Right atrium auricular region (tissue), 2 donors: ENCODE measurements at regions not wholly inside any gene's neighbourhood (a gene's known extent, or its start where the extent isn't known, plus 50 kb on each side); places are given as distances from the start of the nearest gene placed in this dataset.

Experiments
- DNase-seq: peaks from one replicate; pipeline ENCODE4 v3.0.0-alpha.2; 2019; ENCODE audit warnings: low spot score
- H3K27ac ChIP-seq, 2 donors: fragments of 200-600 bp; sonication (generic); 1 replicate in 1 of 2; 2 replicates in 1 of 2; pipeline ENCODE4 v1.5.1; 2016 to 2019
- H3K27me3 ChIP-seq, 2 donors: fragments of 200-600 bp; sonication (generic); one replicate each; pipeline versions ENCODE4 v1.5.1 to v1.6.0; 2017 to 2019
- H3K36me3 ChIP-seq: fragments of 200-600 bp; sonication (generic); one replicate; pipeline ENCODE4 v1.5.1; 2016
- H3K4me1 ChIP-seq, 2 donors: fragments of 200-600 bp; sonication (generic); one replicate each; pipeline versions ENCODE4 v1.5.1 to v1.6.0; 2017 to 2019
- H3K4me3 ChIP-seq, 2 donors: fragments of 200-600 bp; sonication (generic); 1 replicate in 1 of 2; 2 replicates in 1 of 2; pipeline ENCODE4 v1.5.1; 2017 to 2019; ENCODE audit warnings: mild to moderate bottlenecking in 1 of 2, moderate library complexity in 1 of 2
- H3K9me3 ChIP-seq, 2 donors: fragments of 200-600 bp; sonication (generic); one replicate each; pipeline ENCODE4 v1.5.1; 2019
- CTCF ChIP-seq, 2 donors: fragments of 200-600 bp; sonication (generic); IDR thresholded peaks; one replicate each; pipeline ENCODE4 v1.5.1; 2019; ENCODE audit warnings: antibody characterized with exemption in 2 of 2

GRCh38 chr11:119920666-119921387 lies 191.8 kb upstream of the NECTIN1 start:
- Histone ChIP-seq H3K4me3 (no peak overlapping the region), H3K4me1 (no peaks in the 10 kb centered on the region), H3K27ac (no peak overlapping the region), H3K27me3 (no peaks in the 10 kb centered on the region), H3K9me3 (no peaks in the 10 kb centered on the region), H3K36me3 (no peaks in the 10 kb centered on the region)
- no peak for TF ChIP-seq CTCF (IDR thresholded peaks at IDR 0.05)
- no peak for DNase-seq

- TF ChIP-seq CTCF (IDR thresholded peaks at IDR 0.05) = no peak
- Histone ChIP-seq H3K4me1 (no peaks in the 10 kb centered on the region), H3K27me3 (no peaks in the 10 kb centered on the region)
Observed at GRCh38 chr11:119919656-119920055, 190.7 kb upstream of the NECTIN1 start.

GRCh38 chr11:119918347-119918746 lies 189.3 kb upstream of the NECTIN1 start:
- no peak for DNase-seq
- Histone ChIP-seq H3K4me3 (no peak overlapping the region), H3K4me1 (no peaks in the 10 kb centered on the region), H3K36me3 (no peaks in the 10 kb centered on the region), H3K27ac (no peak overlapping the region), H3K27me3 (no peaks in the 10 kb centered on the region), H3K9me3 (no peaks in the 10 kb centered on the region)
- TF ChIP-seq CTCF (IDR thresholded peaks at IDR 0.05) = no peak

More at GRCh38 chr11:119919656-119920055, 190.7 kb upstream of the NECTIN1 start:
- Histone ChIP-seq H3K36me3 (no peaks in the 10 kb centered on the region), H3K27ac (no peak overlapping the region), H3K4me3 (no peak overlapping the region), H3K9me3 (no peaks in the 10 kb centered on the region)
- DNase-seq = no peak

- no peak overlapping the region for H3K4me3 ChIP-seq
- no peak for DNase-seq
- H3K27ac ChIP-seq = no peak overlapping the region
- H3K4me1 ChIP-seq = no peaks in the 10 kb centered on the region
- H3K9me3 ChIP-seq = no peaks in the 10 kb centered on the region
- no peak for TF ChIP-seq CTCF (IDR thresholded peaks at IDR 0.05)
- H3K36me3 ChIP-seq = no peaks in the 10 kb centered on the region
- H3K27me3 ChIP-seq = no peaks in the 10 kb centered on the region
Observed at GRCh38 chr11:119916568-119916967, 187.6 kb upstream of the NECTIN1 start.

- H3K36me3 ChIP-seq = no peaks in the 10 kb centered on the region
- no peak overlapping the region for H3K4me3 ChIP-seq
- no peak overlapping the region for H3K27ac ChIP-seq
- no peaks in the 10 kb centered on the region for H3K9me3 ChIP-seq
- no peak for DNase-seq
- H3K4me1 ChIP-seq = no peaks in the 10 kb centered on the region
- no peak for TF ChIP-seq CTCF (IDR thresholded peaks at IDR 0.05)
- H3K27me3 ChIP-seq = no peaks in the 10 kb centered on the region
Observed at GRCh38 chr11:119912229-119912628, 183.2 kb upstream of the NECTIN1 start.

- no peaks in the 10 kb centered on the region for H3K36me3 ChIP-seq
- no peak for TF ChIP-seq CTCF (IDR thresholded peaks at IDR 0.05)
- H3K4me3 ChIP-seq = no peak overlapping the region
- no peaks in the 10 kb centered on the region for H3K9me3 ChIP-seq
- DNase-seq = no peak
- no peak overlapping the region for H3K27ac ChIP-seq
- H3K4me1 ChIP-seq = no peaks in the 10 kb centered on the region
- H3K27me3 ChIP-seq = no peaks in the 10 kb centered on the region
Observed at GRCh38 chr11:119910650-119911049, 181.7 kb upstream of the NECTIN1 start.
